ENCODE measurements at regions not wholly inside any gene's neighbourhood (a gene's known extent, or its start where the extent isn't known, plus 50 kb on each side); places are given as distances from the start of the nearest gene placed in this dataset.

- Mint-ChIP-seq H3K27ac (no peak overlapping the region), H3K36me3 (ENCODE audit: low read depth) (no peaks in the 10 kb centered on the region), H3K27me3 (peaks cover 6% of the 10 kb centered on the region)
Measured at GRCh38 chr17:33986566-33986965, 268.5 kb upstream of the CCL2 start.

GRCh38 chr17:33987162-33987561 is 267.9 kb upstream of the CCL2 start:
- Mint-ChIP-seq H3K9me3 (no peaks in the 10 kb centered on the region), H3K27me3 (peaks cover 6% of the 10 kb centered on the region), H3K36me3 (ENCODE audit: low read depth) (no peaks in the 10 kb centered on the region), H3K4me3 (no peak overlapping the region), H3K27ac (no peak overlapping the region), H3K4me1 (ENCODE audit: low read depth) (no peaks in the 10 kb centered on the region)
- DNase-seq = no peak

More at GRCh38 chr17:33986566-33986965, 268.5 kb upstream of the CCL2 start:
- no peaks in the 10 kb centered on the region for H3K9me3 Mint-ChIP-seq
- no peaks in the 10 kb centered on the region for H3K4me1 Mint-ChIP-seq (ENCODE audit: low read depth)
- no peak for DNase-seq
- no peak overlapping the region for H3K4me3 Mint-ChIP-seq

GRCh38 chr17:33989361-33990148 is 265.5 kb upstream of the CCL2 start:
- Mint-ChIP-seq H3K27me3 (peaks cover 6% of the 10 kb centered on the region), H3K9me3 (no peaks in the 10 kb centered on the region), H3K4me3 (no peak overlapping the region), H3K36me3 (ENCODE audit: low read depth) (no peaks in the 10 kb centered on the region), H3K4me1 (ENCODE audit: low read depth) (no peaks in the 10 kb centered on the region), H3K27ac (no peak overlapping the region)
- DNase-seq = no peak

GRCh38 chr17:33990943-33991706 is 264.0 kb upstream of the CCL2 start:
- DNase-seq = no peak
- H3K36me3 Mint-ChIP-seq (ENCODE audit: low read depth) = no peaks in the 10 kb centered on the region
- H3K4me3 Mint-ChIP-seq = no peak overlapping the region
- H3K9me3 Mint-ChIP-seq = no peaks in the 10 kb centered on the region
- H3K4me1 Mint-ChIP-seq (ENCODE audit: low read depth) = no peaks in the 10 kb centered on the region
- H3K27me3 Mint-ChIP-seq = peaks cover 6% of the 10 kb centered on the region
- H3K27ac Mint-ChIP-seq = no peak overlapping the region

- Mint-ChIP-seq H3K27ac (no peak overlapping the region), H3K9me3 (peaks cover 3% of the 10 kb centered on the region), H3K36me3 (ENCODE audit: low read depth) (no peaks in the 10 kb centered on the region), H3K27me3 (peaks cover 5% of the 10 kb centered on the region), H3K4me1 (ENCODE audit: low read depth) (no peaks in the 10 kb centered on the region), H3K4me3 (no peak overlapping the region)
- no peak for DNase-seq
Measured at GRCh38 chr17:33992113-33992512, 263.0 kb upstream of the CCL2 start.

- peaks cover 19% of the 10 kb centered on the region for H3K9me3 Mint-ChIP-seq
- DNase-seq = no peak
- no peak overlapping the region for H3K27ac Mint-ChIP-seq
- no peaks in the 10 kb centered on the region for H3K36me3 Mint-ChIP-seq (ENCODE audit: low read depth)
- H3K27me3 Mint-ChIP-seq = peaks cover 14% of the 10 kb centered on the region
- no peaks in the 10 kb centered on the region for H3K4me1 Mint-ChIP-seq (ENCODE audit: low read depth)
- no peak overlapping the region for H3K4me3 Mint-ChIP-seq
Measured at GRCh38 chr17:34000639-34001038, 254.4 kb upstream of the CCL2 start.

- H3K9me3 Mint-ChIP-seq = peaks cover 19% of the 10 kb centered on the region
- no peaks in the 10 kb centered on the region for H3K4me1 Mint-ChIP-seq (ENCODE audit: low read depth)
- H3K27ac Mint-ChIP-seq = no peak overlapping the region
- no peaks in the 10 kb centered on the region for H3K36me3 Mint-ChIP-seq (ENCODE audit: low read depth)
- no peak for DNase-seq
- H3K4me3 Mint-ChIP-seq = no peak overlapping the region
- H3K27me3 Mint-ChIP-seq = peaks cover 17% of the 10 kb centered on the region
Measured at GRCh38 chr17:34001246-34001645, 253.8 kb upstream of the CCL2 start.

GRCh38 chr17:34006126-34006525 is 249.0 kb upstream of the CCL2 start:
- no peak for DNase-seq
- no peak overlapping the region for H3K4me3 Mint-ChIP-seq
- no peaks in the 10 kb centered on the region for H3K36me3 Mint-ChIP-seq (ENCODE audit: low read depth)
- H3K4me1 Mint-ChIP-seq (ENCODE audit: low read depth) = no peaks in the 10 kb centered on the region
- H3K9me3 Mint-ChIP-seq = peaks cover 3% of the 10 kb centered on the region
- peaks cover 21% of the 10 kb centered on the region for H3K27me3 Mint-ChIP-seq
- H3K27ac Mint-ChIP-seq = no peak overlapping the region

GRCh38 chr17:34008125-34008524 is 247.0 kb upstream of the CCL2 start:
- no peaks in the 10 kb centered on the region for H3K36me3 Mint-ChIP-seq (ENCODE audit: low read depth)
- H3K4me3 Mint-ChIP-seq = no peak overlapping the region
- no peaks in the 10 kb centered on the region for H3K9me3 Mint-ChIP-seq
- no peak for DNase-seq
- peaks cover 22% of the 10 kb centered on the region for H3K27me3 Mint-ChIP-seq
- no peak overlapping the region for H3K27ac Mint-ChIP-seq
- no peaks in the 10 kb centered on the region for H3K4me1 Mint-ChIP-seq (ENCODE audit: low read depth)

- H3K4me3 Mint-ChIP-seq = no peak overlapping the region
- no peak for DNase-seq
- H3K36me3 Mint-ChIP-seq (ENCODE audit: low read depth) = no peaks in the 10 kb centered on the region
- no peaks in the 10 kb centered on the region for H3K4me1 Mint-ChIP-seq (ENCODE audit: low read depth)
- H3K27me3 Mint-ChIP-seq = peaks cover 14% of the 10 kb centered on the region
- H3K9me3 Mint-ChIP-seq = no peaks in the 10 kb centered on the region
- no peak overlapping the region for H3K27ac Mint-ChIP-seq
Measured at GRCh38 chr17:34009912-34010311, 245.2 kb upstream of the CCL2 start.

- peaks cover 14% of the 10 kb centered on the region for H3K27me3 Mint-ChIP-seq
- H3K9me3 Mint-ChIP-seq = no peaks in the 10 kb centered on the region
- H3K4me3 Mint-ChIP-seq = no peak overlapping the region
- no peaks in the 10 kb centered on the region for H3K4me1 Mint-ChIP-seq (ENCODE audit: low read depth)
- H3K36me3 Mint-ChIP-seq (ENCODE audit: low read depth) = no peaks in the 10 kb centered on the region
- DNase-seq = no peak
- no peak overlapping the region for H3K27ac Mint-ChIP-seq
Measured at GRCh38 chr17:34010534-34010933, 244.6 kb upstream of the CCL2 start.

GRCh38 chr17:34011599-34011998 is 243.5 kb upstream of the CCL2 start:
- no peak overlapping the region for H3K27ac Mint-ChIP-seq
- no peak overlapping the region for H3K4me3 Mint-ChIP-seq
- DNase-seq = no peak
- H3K9me3 Mint-ChIP-seq = no peaks in the 10 kb centered on the region
- no peaks in the 10 kb centered on the region for H3K36me3 Mint-ChIP-seq (ENCODE audit: low read depth)
- H3K4me1 Mint-ChIP-seq (ENCODE audit: low read depth) = no peaks in the 10 kb centered on the region
- peaks cover 9% of the 10 kb centered on the region for H3K27me3 Mint-ChIP-seq

GRCh38 chr17:34012709-34013375 is 242.2 kb upstream of the CCL2 start:
- Mint-ChIP-seq H3K4me1 (ENCODE audit: low read depth) (no peaks in the 10 kb centered on the region), H3K27ac (no peak overlapping the region), H3K36me3 (ENCODE audit: low read depth) (no peaks in the 10 kb centered on the region), H3K9me3 (no peaks in the 10 kb centered on the region), H3K4me3 (no peak overlapping the region), H3K27me3 (peaks cover 7% of the 10 kb centered on the region)
- no peak for DNase-seq

- no peaks in the 10 kb centered on the region for H3K36me3 Mint-ChIP-seq (ENCODE audit: low read depth)
- H3K27me3 Mint-ChIP-seq = peaks cover 7% of the 10 kb centered on the region
- H3K9me3 Mint-ChIP-seq = no peaks in the 10 kb centered on the region
- H3K4me3 Mint-ChIP-seq = no peak overlapping the region
- no peak overlapping the region for H3K27ac Mint-ChIP-seq
- no peak for DNase-seq
- no peaks in the 10 kb centered on the region for H3K4me1 Mint-ChIP-seq (ENCODE audit: low read depth)
Measured at GRCh38 chr17:34015253-34015652, 239.8 kb upstream of the CCL2 start.

- no peaks in the 10 kb centered on the region for H3K9me3 Mint-ChIP-seq
- peaks cover 31% of the 10 kb centered on the region for H3K27me3 Mint-ChIP-seq
- no peaks in the 10 kb centered on the region for H3K4me1 Mint-ChIP-seq (ENCODE audit: low read depth)
- no peak overlapping the region for H3K4me3 Mint-ChIP-seq
- no peak overlapping the region for H3K27ac Mint-ChIP-seq
- H3K36me3 Mint-ChIP-seq (ENCODE audit: low read depth) = no peaks in the 10 kb centered on the region
- DNase-seq = no peak
Measured at GRCh38 chr17:34024386-34024785, 230.7 kb upstream of the CCL2 start.
